ENCODE measurements at regions not wholly inside any gene's neighbourhood (a gene's known extent, or its start where the extent isn't known, plus 50 kb on each side); places are given as distances from the start of the nearest gene placed in this dataset.

GRCh38 chr14:38127356-38127755 is 80.3 kb upstream of the SSTR1 start:
- POLR2A ChIA-PET, result no interaction called here
- H3K9me3 Mint-ChIP-seq (ENCODE audit: insufficient read depth), result no peaks in the 10 kb centered on the region
- no peak overlapping the region for H3K4me3 Mint-ChIP-seq
- H3K27me3 Mint-ChIP-seq (ENCODE audit: low read depth), result no peaks in the 10 kb centered on the region
- no peak for DNase-seq
- CTCF ChIA-PET, result interaction anchor here (1.2 kb wide), 1 partner anchor 9 kb away, joined by 4 read pairs; no protein-coding TSS in a partner anchor
- H3K36me3 Mint-ChIP-seq (ENCODE audit: low read depth), result no peaks in the 10 kb centered on the region
- no peak overlapping the region for H3K27ac Mint-ChIP-seq
- no peak for ATAC-seq
- H3K4me1 Mint-ChIP-seq (ENCODE audit: low read depth), result peaks cover 11% of the 10 kb centered on the region

DNA sequence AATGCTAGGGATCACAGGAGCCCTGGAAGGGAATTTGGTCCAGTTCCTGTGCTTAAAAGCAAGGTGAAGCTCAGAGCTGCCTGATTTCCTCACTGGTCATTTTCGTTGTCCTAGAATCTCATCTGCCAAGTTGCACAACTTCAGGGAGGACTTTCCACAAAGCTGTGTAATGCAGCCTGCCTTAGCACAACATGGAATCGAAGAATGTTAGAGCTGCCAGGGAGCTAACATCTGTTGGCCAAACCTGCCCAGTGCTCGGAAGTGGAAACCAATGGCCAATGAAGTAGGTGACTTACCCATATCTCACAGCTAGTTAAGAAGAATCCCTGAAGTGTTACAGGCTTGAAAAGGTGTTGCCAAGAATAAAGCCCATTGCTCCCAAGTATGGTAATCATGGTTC is 79.9 kb upstream of the SSTR1 start:
- no peak overlapping the region for H3K27ac Mint-ChIP-seq
- ChIA-PET CTCF (interaction anchor here (1.2 kb wide), 1 partner anchor 8 kb away, joined by 4 read pairs; no protein-coding TSS in a partner anchor), POLR2A (no interaction called here)
- H3K4me1 Mint-ChIP-seq (ENCODE audit: low read depth), result peaks cover 11% of the 10 kb centered on the region
- H3K4me3 Mint-ChIP-seq, result no peak overlapping the region
- no peaks in the 10 kb centered on the region for H3K27me3 Mint-ChIP-seq (ENCODE audit: low read depth)
- no peaks in the 10 kb centered on the region for H3K36me3 Mint-ChIP-seq (ENCODE audit: low read depth)
- ATAC-seq (no peak), DNase-seq (no peak)
- no peaks in the 10 kb centered on the region for H3K9me3 Mint-ChIP-seq (ENCODE audit: insufficient read depth)

- CTCF ChIA-PET, result no interaction called here
- no peak overlapping the region for H3K27ac Mint-ChIP-seq
- POLR2A ChIA-PET, result no interaction called here
These were observed 79.1 kb upstream of the SSTR1 start for GRCh38 chr14:38128640-38129039.

GRCh38 chr14:38129192-38129591 is 78.5 kb upstream of the SSTR1 start:
- peaks cover 11% of the 10 kb centered on the region for H3K4me1 Mint-ChIP-seq (ENCODE audit: low read depth)
- no peaks in the 10 kb centered on the region for H3K9me3 Mint-ChIP-seq (ENCODE audit: insufficient read depth)
- H3K27ac Mint-ChIP-seq, result no peak overlapping the region
- POLR2A ChIA-PET, result no interaction called here
- no peak for DNase-seq
- no peaks in the 10 kb centered on the region for H3K36me3 Mint-ChIP-seq (ENCODE audit: low read depth)
- CTCF ChIA-PET, result no interaction called here
- H3K27me3 Mint-ChIP-seq (ENCODE audit: low read depth), result no peaks in the 10 kb centered on the region
- no peak overlapping the region for H3K4me3 Mint-ChIP-seq
- ATAC-seq, result no peak

More at GRCh38 chr14:38128640-38129039, 79.1 kb upstream of the SSTR1 start:
- ATAC-seq, result no peak
- H3K27me3 Mint-ChIP-seq (ENCODE audit: low read depth), result no peaks in the 10 kb centered on the region
- H3K4me3 Mint-ChIP-seq, result no peak overlapping the region
- DNase-seq, result no peak
- H3K9me3 Mint-ChIP-seq (ENCODE audit: insufficient read depth), result no peaks in the 10 kb centered on the region
- peaks cover 11% of the 10 kb centered on the region for H3K4me1 Mint-ChIP-seq (ENCODE audit: low read depth)
- H3K36me3 Mint-ChIP-seq (ENCODE audit: low read depth), result no peaks in the 10 kb centered on the region

- ChIA-PET POLR2A (interaction anchor here (0.6 kb wide), 1 partner anchor 85 kb away, joined by 3 read pairs; no protein-coding TSS in a partner anchor), CTCF (no interaction called here)
- DNase-seq (no peak), ATAC-seq (no peak)
- Mint-ChIP-seq H3K4me3 (no peak overlapping the region), H3K27me3 (ENCODE audit: low read depth) (no peaks in the 10 kb centered on the region), H3K36me3 (ENCODE audit: low read depth) (no peaks in the 10 kb centered on the region), H3K4me1 (ENCODE audit: low read depth) (peaks cover 9% of the 10 kb centered on the region), H3K9me3 (ENCODE audit: insufficient read depth) (no peaks in the 10 kb centered on the region), H3K27ac (no peak overlapping the region)
These were observed 78.0 kb upstream of the SSTR1 start for GRCh38 chr14:38129705-38130104.

DNA sequence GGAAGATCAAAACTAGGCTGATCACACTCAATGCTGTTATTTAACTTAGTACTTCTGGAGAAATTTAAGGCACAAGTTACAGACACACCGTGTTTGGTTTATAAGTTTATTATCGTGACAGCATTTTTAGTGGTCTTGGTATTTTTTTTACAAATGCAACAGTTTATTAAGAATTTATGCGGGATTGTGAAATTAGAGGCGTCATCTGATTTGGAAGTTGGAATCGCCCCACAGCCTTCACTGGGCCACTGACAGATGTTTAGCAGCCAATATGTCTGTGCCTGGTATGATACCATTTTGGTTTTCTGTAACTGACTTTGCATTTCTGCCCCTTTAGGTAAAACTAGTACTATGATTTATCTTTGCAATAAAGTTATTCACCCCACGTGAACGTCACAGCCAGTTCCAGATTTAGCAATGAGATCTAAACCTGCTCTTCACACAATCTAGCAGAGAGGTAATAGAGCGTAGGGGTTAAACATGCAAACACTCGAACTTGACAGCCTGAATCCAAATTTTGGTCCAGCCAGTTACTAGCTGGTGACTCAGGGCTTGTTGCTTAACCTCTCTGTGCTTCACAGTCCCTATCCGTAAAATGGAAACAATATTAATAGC is 73.2 kb upstream of the SSTR1 start:
- ATAC-seq (no peak), DNase-seq (no peak)
- H3K9me3 Mint-ChIP-seq (ENCODE audit: insufficient read depth), result no peaks in the 10 kb centered on the region
- H3K4me1 Mint-ChIP-seq (ENCODE audit: low read depth), result peaks cover 8% of the 10 kb centered on the region
- H3K4me3 Mint-ChIP-seq, result no peak overlapping the region
- ChIA-PET POLR2A (no interaction called here), CTCF (no interaction called here)
- H3K27me3 Mint-ChIP-seq (ENCODE audit: low read depth), result no peaks in the 10 kb centered on the region
- no peaks in the 10 kb centered on the region for H3K36me3 Mint-ChIP-seq (ENCODE audit: low read depth)
- no peak overlapping the region for H3K27ac Mint-ChIP-seq

GRCh38 chr14:38135106-38135867 is 72.4 kb upstream of the SSTR1 start:
- no peaks in the 10 kb centered on the region for H3K36me3 Mint-ChIP-seq (ENCODE audit: low read depth)
- DNase-seq, result no peak
- ChIA-PET CTCF (interaction anchor here (0.8 to 1.5 kb wide), 3 partner anchors 8 to 149 kb away, joined by 3 to 4 read pairs (median 4); no protein-coding TSS in a partner anchor), POLR2A (no interaction called here)
- H3K4me3 Mint-ChIP-seq, result no peak overlapping the region
- H3K4me1 Mint-ChIP-seq (ENCODE audit: low read depth), result peaks cover under 1% of the 10 kb centered on the region
- no peaks in the 10 kb centered on the region for H3K27me3 Mint-ChIP-seq (ENCODE audit: low read depth)
- no peaks in the 10 kb centered on the region for H3K9me3 Mint-ChIP-seq (ENCODE audit: insufficient read depth)
- no peak for ATAC-seq
- no peak overlapping the region for H3K27ac Mint-ChIP-seq

DNA sequence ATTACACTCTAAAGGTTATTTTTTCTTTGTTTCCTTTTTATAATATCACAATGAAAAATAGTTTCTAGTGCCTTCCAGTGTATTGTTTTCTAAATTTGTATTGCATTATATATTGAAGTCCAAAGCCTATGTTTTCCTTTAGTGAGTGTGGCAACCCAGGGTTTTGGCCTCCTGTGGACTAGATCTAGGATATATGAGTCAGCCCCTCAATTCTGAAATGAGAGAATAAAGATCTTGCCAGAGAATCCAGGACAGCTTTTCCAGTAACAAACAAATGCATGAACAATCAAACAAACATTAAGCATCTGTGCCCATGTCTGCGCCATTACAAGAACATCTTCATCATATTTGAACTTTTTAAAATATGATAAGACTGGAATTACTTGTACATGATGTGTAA is 70.7 kb upstream of the SSTR1 start:
- ATAC-seq (no peak), DNase-seq (no peak)
- Mint-ChIP-seq H3K36me3 (ENCODE audit: low read depth) (no peaks in the 10 kb centered on the region), H3K27ac (no peak overlapping the region), H3K9me3 (ENCODE audit: insufficient read depth) (no peaks in the 10 kb centered on the region), H3K27me3 (ENCODE audit: low read depth) (no peaks in the 10 kb centered on the region), H3K4me3 (no peak overlapping the region), H3K4me1 (ENCODE audit: low read depth) (no peaks in the 10 kb centered on the region)
- ChIA-PET CTCF (no interaction called here), POLR2A (no interaction called here)

- CTCF ChIA-PET, result no interaction called here
- no peaks in the 10 kb centered on the region for H3K27me3 Mint-ChIP-seq (ENCODE audit: low read depth)
- DNase-seq (no peak), ATAC-seq (no peak)
- H3K4me1 Mint-ChIP-seq (ENCODE audit: low read depth), result no peaks in the 10 kb centered on the region
- POLR2A ChIA-PET, result no interaction called here
- no peak overlapping the region for H3K4me3 Mint-ChIP-seq
- H3K9me3 Mint-ChIP-seq (ENCODE audit: insufficient read depth), result no peaks in the 10 kb centered on the region
- no peak overlapping the region for H3K27ac Mint-ChIP-seq
- no peaks in the 10 kb centered on the region for H3K36me3 Mint-ChIP-seq (ENCODE audit: low read depth)
These were observed 69.1 kb upstream of the SSTR1 start for GRCh38 chr14:38138473-38139138.

DNA sequence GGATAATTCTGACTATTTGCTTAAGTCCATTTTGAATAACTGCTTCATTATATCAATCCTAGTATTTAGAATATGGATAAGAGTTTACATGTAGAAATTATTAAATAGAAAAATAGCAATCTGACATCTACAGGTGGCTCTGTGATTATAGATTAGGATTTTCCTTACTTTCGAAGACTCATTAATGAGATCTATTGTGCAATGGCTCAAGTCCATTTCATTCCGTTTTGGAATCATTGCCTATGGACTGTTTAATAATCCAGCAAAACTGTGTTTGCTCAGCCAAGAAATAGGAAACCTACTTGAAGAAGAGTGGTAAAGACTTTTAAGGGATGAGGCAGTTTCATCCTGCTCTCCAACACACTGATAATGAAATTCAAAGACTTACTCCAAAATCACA is 67.8 kb upstream of the SSTR1 start:
- no peak overlapping the region for H3K4me3 Mint-ChIP-seq
- DNase-seq, result no peak
- CTCF ChIA-PET, result no interaction called here
- no peaks in the 10 kb centered on the region for H3K27me3 Mint-ChIP-seq (ENCODE audit: low read depth)
- no peaks in the 10 kb centered on the region for H3K4me1 Mint-ChIP-seq (ENCODE audit: low read depth)
- POLR2A ChIA-PET, result no interaction called here
- ATAC-seq, result no peak
- no peak overlapping the region for H3K27ac Mint-ChIP-seq
- no peaks in the 10 kb centered on the region for H3K9me3 Mint-ChIP-seq (ENCODE audit: insufficient read depth)
- H3K36me3 Mint-ChIP-seq (ENCODE audit: low read depth), result no peaks in the 10 kb centered on the region

- no peaks in the 10 kb centered on the region for H3K4me1 Mint-ChIP-seq (ENCODE audit: low read depth)
- H3K9me3 Mint-ChIP-seq (ENCODE audit: insufficient read depth), result no peaks in the 10 kb centered on the region
- DNase-seq (no peak), ATAC-seq (no peak)
- H3K36me3 Mint-ChIP-seq (ENCODE audit: low read depth), result no peaks in the 10 kb centered on the region
- H3K27me3 Mint-ChIP-seq (ENCODE audit: low read depth), result no peaks in the 10 kb centered on the region
- ChIA-PET POLR2A (no interaction called here), CTCF (no interaction called here)
- H3K4me3 Mint-ChIP-seq, result no peak overlapping the region
- no peak overlapping the region for H3K27ac Mint-ChIP-seq
These were observed 64.5 kb upstream of the SSTR1 start for GRCh38 chr14:38143170-38143569.

- Mint-ChIP-seq H3K36me3 (ENCODE audit: low read depth) (no peaks in the 10 kb centered on the region), H3K4me3 (no peak overlapping the region), H3K4me1 (ENCODE audit: low read depth) (no peaks in the 10 kb centered on the region), H3K27me3 (ENCODE audit: low read depth) (no peaks in the 10 kb centered on the region), H3K27ac (no peak overlapping the region), H3K9me3 (ENCODE audit: insufficient read depth) (no peaks in the 10 kb centered on the region)
- CTCF ChIA-PET, result no interaction called here
- DNase-seq (no peak), ATAC-seq (no peak)
- POLR2A ChIA-PET, result no interaction called here
These were observed 63.8 kb upstream of the SSTR1 start for GRCh38 chr14:38143659-38144505.

All from activated CD8-positive, alpha-beta T cell treated with anti-CD3 and anti-CD28 coated beads, Interleukin-2, amount 10 ng/mL, durations not matched to agents 7 days and 5 days (primary cell).